Neuronal stem cell (in vitro differentiated cells): ENCODE measurements at regions not wholly inside any gene's neighbourhood (a gene's known extent, or its start where the extent isn't known, plus 50 kb on each side); places are given as distances from the start of the nearest gene placed in this dataset.

Experiments
- DNase-seq: peaks from one replicate; pipeline ENCODE4 v3.0.0-alpha.2; 2013; ENCODE audit warnings: low spot score
- H2AFZ ChIP-seq: one replicate; pipeline ENCODE4 v1.6.1; 2013; ENCODE audit warnings: mild to moderate bottlenecking, low read length, inconsistent platforms
- H2AK5ac ChIP-seq: 2 replicates; pipeline ENCODE4 v1.6.1; 2013; ENCODE audit warnings: low read depth, mild to moderate bottlenecking, inconsistent platforms, low read length, moderate library complexity, mixed read lengths
- H2BK120ac ChIP-seq: 2 replicates; pipeline ENCODE4 v1.6.1; 2013; ENCODE audit warnings: low read depth, mild to moderate bottlenecking, inconsistent platforms, low read length, moderate library complexity, mixed read lengths
- H2BK12ac ChIP-seq: one replicate; pipeline ENCODE4 v1.6.1; 2013; ENCODE audit warnings: low read length, inconsistent platforms
- H2BK15ac ChIP-seq: 2 replicates; pipeline ENCODE4 v1.6.1; 2013; ENCODE audit warnings: mild to moderate bottlenecking, low read length, inconsistent platforms, mixed read lengths
- H2BK5ac ChIP-seq: one replicate; pipeline ENCODE4 v1.6.1; 2013; ENCODE audit warnings: inconsistent platforms, mild to moderate bottlenecking, low read length, moderate library complexity
- H3K14ac ChIP-seq: one replicate; pipeline ENCODE4 v1.6.1; 2013; ENCODE audit warnings: low read length, inconsistent platforms
- H3K18ac ChIP-seq: 2 replicates; pipeline ENCODE4 v1.6.1; 2013; ENCODE audit warnings: low read length, inconsistent platforms
- H3K23ac ChIP-seq: 2 replicates; pipeline ENCODE4 v1.6.1; 2013; ENCODE audit warnings: low read depth, mild to moderate bottlenecking, mixed read lengths, low read length, inconsistent platforms; ENCODE audit not compliant: poor library complexity
- H3K27ac ChIP-seq: replicated peaks from 3 replicates; pipeline ENCODE4 v1.5.1; 2013; ENCODE audit warnings: low read length, inconsistent platforms
- H3K27me3 ChIP-seq, 3 experiments: 2 replicates each; pipeline ENCODE4 v1.6.1; 2013; ENCODE audit warnings: low read length in 3 of 3, mild to moderate bottlenecking in 2 of 3, inconsistent platforms in 1 of 3, low read depth in 1 of 3, mixed read lengths in 1 of 3, moderate library complexity in 1 of 3; ENCODE audit not compliant: control insufficient read depth in 3 of 3, insufficient read depth in 3 of 3
- H3K36me3 ChIP-seq, 2 donors: replicated peaks in 1 of 2; 2 replicates each; pipeline ENCODE4 v1.6.1; 2013; ENCODE audit warnings: low read length in 2 of 2; ENCODE audit not compliant: control insufficient read depth in 2 of 2, insufficient read depth in 2 of 2
- H3K4ac ChIP-seq: 2 replicates; pipeline ENCODE4 v1.6.1; 2013; ENCODE audit warnings: inconsistent platforms, mild to moderate bottlenecking, low read length, moderate library complexity
- H3K4me1 ChIP-seq, 2 donors: 1 replicate in 1 of 2; 2 replicates in 1 of 2; pipeline ENCODE4 v1.6.1; 2013; ENCODE audit warnings: low read length in 2 of 2, low read depth in 1 of 2; ENCODE audit not compliant: control insufficient read depth in 2 of 2, insufficient read depth in 1 of 2
- H3K4me2 ChIP-seq: one replicate; pipeline ENCODE4 v1.6.1; 2013; ENCODE audit warnings: mild to moderate bottlenecking, low read length, inconsistent platforms; ENCODE audit not compliant: insufficient read depth, poor library complexity, severe bottlenecking
- H3K4me3 ChIP-seq, 2 donors: 2 replicates each; pipeline ENCODE4 v1.5.1; 2013; ENCODE audit warnings: low read length in 2 of 2, mild to moderate bottlenecking in 2 of 2, inconsistent platforms in 1 of 2, moderate library complexity in 1 of 2
- H3K79me1 ChIP-seq: one replicate; pipeline ENCODE4 v1.6.1; 2013; ENCODE audit warnings: low read depth, mild to moderate bottlenecking, inconsistent platforms, low read length, moderate library complexity
- H3K9ac ChIP-seq: one replicate; pipeline ENCODE4 v1.6.1; 2013; ENCODE audit warnings: mild to moderate bottlenecking, low read depth, low read length, inconsistent platforms; ENCODE audit not compliant: poor library complexity
- H3K9me3 ChIP-seq, 2 donors: replicated peaks in 1 of 2; 2 replicates each; pipeline versions ENCODE3 to v1.6.1; 2013; ENCODE audit warnings: low read length in 2 of 2, mild to moderate bottlenecking in 2 of 2, inconsistent platforms in 1 of 2, low read depth in 1 of 2, mixed read lengths in 1 of 2, moderate library complexity in 1 of 2; ENCODE audit not compliant: control insufficient read depth in 2 of 2, insufficient read depth in 1 of 2
- H4K8ac ChIP-seq: one replicate; pipeline ENCODE4 v1.6.1; 2013; ENCODE audit warnings: low read depth, mild to moderate bottlenecking, inconsistent platforms, low read length, moderate library complexity
- H4K91ac ChIP-seq: one replicate; pipeline ENCODE4 v1.6.1; 2013; ENCODE audit warnings: low read length, low read depth, mild to moderate bottlenecking, inconsistent platforms; ENCODE audit not compliant: poor library complexity
- WGBS, 2 donors: extraction: QIAGEN DNeasy Blood & Tissue Kit; methylation state at CpG; one replicate each; pipeline ENCODE4 v1.1.7; 2013; ENCODE audit warnings: missing lambda C conversion rate in 2 of 2, mixed read lengths in 1 of 2; ENCODE audit not compliant: insufficient read length in 2 of 2, insufficient replicate concordance in 1 of 2; ENCODE audit errors: extremely low coverage in 2 of 2; 5-methylcytosine and 5-hydroxymethylcytosine counted together

GRCh38 chr4:11895766-11896165 lies 467.1 kb upstream of the HS3ST1 start:
- H4K8ac ChIP-seq: no peak overlapping the region
- H2BK5ac ChIP-seq: no peak overlapping the region
- H3K18ac ChIP-seq: no peak overlapping the region
- H3K36me3 ChIP-seq: no peaks in the 10 kb centered on the region
- H3K4me3 ChIP-seq: no peak overlapping the region
- H3K9me3 ChIP-seq: peaks cover 3 to 4% of the 10 kb centered on the region in 2 donors
- H3K4me1 ChIP-seq: no peaks in the 10 kb centered on the region
- no peaks in the 10 kb centered on the region for H3K79me1 ChIP-seq
- H2BK12ac ChIP-seq: no peak overlapping the region
- H3K27ac ChIP-seq: no peak overlapping the region
- H3K4ac ChIP-seq: no peak overlapping the region
- no peak overlapping the region for H2BK15ac ChIP-seq
- DNase-seq: no peak
- no peak overlapping the region for H3K14ac ChIP-seq
- WGBS, 2 donors: no CpG with 5 or more reads among the region's 1 CpG
- H3K4me2 ChIP-seq: no peak overlapping the region
- no peak overlapping the region for H3K9ac ChIP-seq
- no peaks in the 10 kb centered on the region for H3K27me3 ChIP-seq
- H2AK5ac ChIP-seq: no peak overlapping the region
- no peak overlapping the region for H2BK120ac ChIP-seq
- no peak overlapping the region for H3K23ac ChIP-seq
- H2AFZ ChIP-seq: no peak overlapping the region
- no peak overlapping the region for H4K91ac ChIP-seq

GRCh38 chr4:11894977-11895376 lies 466.3 kb upstream of the HS3ST1 start:
- H3K9me3 ChIP-seq: peaks cover 3 to 4% of the 10 kb centered on the region in 2 donors
- no peak overlapping the region for H3K23ac ChIP-seq
- H3K14ac ChIP-seq: no peak overlapping the region
- no peak overlapping the region for H3K4me3 ChIP-seq
- no peak overlapping the region for H2AK5ac ChIP-seq
- no peak overlapping the region for H2BK15ac ChIP-seq
- no peak overlapping the region for H4K91ac ChIP-seq
- H3K4me1 ChIP-seq: no peaks in the 10 kb centered on the region
- H3K27me3 ChIP-seq: no peaks in the 10 kb centered on the region
- no peak for DNase-seq
- H2BK12ac ChIP-seq: no peak overlapping the region
- no CpG with 5 or more reads among the region's 2 CpGs for whole genome bisulfite sequencing, 2 donors
- H3K4me2 ChIP-seq: no peak overlapping the region
- H2BK120ac ChIP-seq: no peak overlapping the region
- H3K9ac ChIP-seq: no peak overlapping the region
- H3K36me3 ChIP-seq: no peaks in the 10 kb centered on the region
- no peak overlapping the region for H4K8ac ChIP-seq
- no peak overlapping the region for H2BK5ac ChIP-seq
- no peak overlapping the region for H3K27ac ChIP-seq
- H3K79me1 ChIP-seq: no peaks in the 10 kb centered on the region
- H2AFZ ChIP-seq: no peak overlapping the region
- H3K4ac ChIP-seq: no peak overlapping the region
- H3K18ac ChIP-seq: no peak overlapping the region

GRCh38 chr4:11894221-11894620 lies 465.5 kb upstream of the HS3ST1 start:
- no peak overlapping the region for H3K9ac ChIP-seq
- no peaks in the 10 kb centered on the region for H3K27me3 ChIP-seq
- H3K79me1 ChIP-seq: no peaks in the 10 kb centered on the region
- H2BK15ac ChIP-seq: no peak overlapping the region
- no peak overlapping the region for H3K4me3 ChIP-seq
- H2BK5ac ChIP-seq: no peak overlapping the region
- H2AK5ac ChIP-seq: no peak overlapping the region
- no peak overlapping the region for H3K4me2 ChIP-seq
- H2BK120ac ChIP-seq: no peak overlapping the region
- no peaks in the 10 kb centered on the region for H3K4me1 ChIP-seq
- H4K91ac ChIP-seq: no peak overlapping the region
- no peak overlapping the region for H3K4ac ChIP-seq
- H3K9me3 ChIP-seq: peaks cover 3 to 4% of the 10 kb centered on the region in 2 donors
- no peak overlapping the region for H2BK12ac ChIP-seq
- no peak overlapping the region for H3K18ac ChIP-seq
- no peak for DNase-seq
- H3K36me3 ChIP-seq: no peaks in the 10 kb centered on the region
- H3K14ac ChIP-seq: no peak overlapping the region
- no peak overlapping the region for H2AFZ ChIP-seq
- no peak overlapping the region for H3K23ac ChIP-seq
- WGBS, 2 donors: no CpG with 5 or more reads among the region's 3 CpGs
- no peak overlapping the region for H3K27ac ChIP-seq
- no peak overlapping the region for H4K8ac ChIP-seq

GRCh38 chr4:11889099-11889498 lies 460.4 kb upstream of the HS3ST1 start:
- H3K27ac ChIP-seq: no peak overlapping the region
- H3K9me3 ChIP-seq: no peaks in the 10 kb centered on the region
- H3K14ac ChIP-seq: no peak overlapping the region
- H3K4me3 ChIP-seq: no peak overlapping the region
- no peak overlapping the region for H2BK5ac ChIP-seq
- no peak overlapping the region for H2BK15ac ChIP-seq
- H3K4me2 ChIP-seq: no peak overlapping the region
- H2BK120ac ChIP-seq: no peak overlapping the region
- H4K91ac ChIP-seq: no peak overlapping the region
- whole genome bisulfite sequencing, 2 donors: no CpG with 5 or more reads among the region's 2 CpGs
- H4K8ac ChIP-seq: no peak overlapping the region
- H2AK5ac ChIP-seq: no peak overlapping the region
- H3K4ac ChIP-seq: no peak overlapping the region
- DNase-seq: no peak
- no peak overlapping the region for H3K9ac ChIP-seq
- no peak overlapping the region for H3K23ac ChIP-seq
- H2BK12ac ChIP-seq: no peak overlapping the region
- H2AFZ ChIP-seq: no peak overlapping the region
- H3K18ac ChIP-seq: no peak overlapping the region
- H3K4me1 ChIP-seq: no peaks in the 10 kb centered on the region
- H3K36me3 ChIP-seq: no peaks in the 10 kb centered on the region
- H3K27me3 ChIP-seq: no peaks in the 10 kb centered on the region
- H3K79me1 ChIP-seq: no peaks in the 10 kb centered on the region
